VCaP (cell line): ENCODE measurements at regions not wholly inside any gene's neighbourhood (a gene's known extent, or its start where the extent isn't known, plus 50 kb on each side); places are given as distances from the start of the nearest gene placed in this dataset.

Source experiments
- H3K27ac ChIP-seq: fragments of 450-650 bp; 2 replicates; pipeline ENCODE4 v1.5.1; 2017
- TF ChIP-seq, protein P1 (sequence below): fragments of 450-650 bp; conservative IDR thresholded peaks from 2 replicates; pipeline ENCODE4 v1.5.1; 2017; ENCODE audit warnings: mild to moderate bottlenecking, moderate library complexity

GRCh38 chr20:11832851-11833250 lies 84.8 kb upstream of the BTBD3 start:
- no peak overlapping the region for H3K27ac ChIP-seq
- TF ChIP-seq, protein P1, sequence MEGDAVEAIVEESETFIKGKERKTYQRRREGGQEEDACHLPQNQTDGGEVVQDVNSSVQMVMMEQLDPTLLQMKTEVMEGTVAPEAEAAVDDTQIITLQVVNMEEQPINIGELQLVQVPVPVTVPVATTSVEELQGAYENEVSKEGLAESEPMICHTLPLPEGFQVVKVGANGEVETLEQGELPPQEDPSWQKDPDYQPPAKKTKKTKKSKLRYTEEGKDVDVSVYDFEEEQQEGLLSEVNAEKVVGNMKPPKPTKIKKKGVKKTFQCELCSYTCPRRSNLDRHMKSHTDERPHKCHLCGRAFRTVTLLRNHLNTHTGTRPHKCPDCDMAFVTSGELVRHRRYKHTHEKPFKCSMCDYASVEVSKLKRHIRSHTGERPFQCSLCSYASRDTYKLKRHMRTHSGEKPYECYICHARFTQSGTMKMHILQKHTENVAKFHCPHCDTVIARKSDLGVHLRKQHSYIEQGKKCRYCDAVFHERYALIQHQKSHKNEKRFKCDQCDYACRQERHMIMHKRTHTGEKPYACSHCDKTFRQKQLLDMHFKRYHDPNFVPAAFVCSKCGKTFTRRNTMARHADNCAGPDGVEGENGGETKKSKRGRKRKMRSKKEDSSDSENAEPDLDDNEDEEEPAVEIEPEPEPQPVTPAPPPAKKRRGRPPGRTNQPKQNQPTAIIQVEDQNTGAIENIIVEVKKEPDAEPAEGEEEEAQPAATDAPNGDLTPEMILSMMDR, result no peak

DNA sequence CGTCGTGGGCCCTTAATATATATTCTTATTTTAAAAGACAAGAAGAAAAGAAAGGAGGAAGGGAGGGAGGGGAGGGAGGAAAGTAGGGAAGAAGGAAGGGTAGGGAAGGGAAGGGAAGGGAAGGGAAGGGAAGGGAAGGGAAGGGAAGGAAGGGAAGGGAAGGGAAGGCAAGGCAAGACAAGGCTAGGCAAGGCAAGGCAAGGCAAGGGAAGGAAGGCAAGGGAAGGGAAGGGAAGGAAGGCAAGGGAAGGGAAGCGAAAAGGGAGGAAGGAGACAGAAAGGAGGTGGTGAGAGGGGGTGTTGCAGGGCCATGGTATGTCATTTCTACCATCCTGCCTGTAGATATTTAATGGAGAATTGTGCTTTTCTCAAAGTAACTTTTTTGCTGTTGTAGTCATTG lies 83.9 kb upstream of the BTBD3 start:
- H3K27ac ChIP-seq, result no peak overlapping the region
- TF ChIP-seq, protein P1, result no peak

GRCh38 chr20:11838076-11838636 lies 79.5 kb upstream of the BTBD3 start:
- TF ChIP-seq, protein P1, result 0 out of 2 replicates have a peak, but pooled peaks have one; percentile 10
- no peak overlapping the region for H3K27ac ChIP-seq

GRCh38 chr20:11841972-11842461 lies 75.7 kb upstream of the BTBD3 start:
- no peak overlapping the region for H3K27ac ChIP-seq
- TF ChIP-seq, protein P1, result no peak

DNA sequence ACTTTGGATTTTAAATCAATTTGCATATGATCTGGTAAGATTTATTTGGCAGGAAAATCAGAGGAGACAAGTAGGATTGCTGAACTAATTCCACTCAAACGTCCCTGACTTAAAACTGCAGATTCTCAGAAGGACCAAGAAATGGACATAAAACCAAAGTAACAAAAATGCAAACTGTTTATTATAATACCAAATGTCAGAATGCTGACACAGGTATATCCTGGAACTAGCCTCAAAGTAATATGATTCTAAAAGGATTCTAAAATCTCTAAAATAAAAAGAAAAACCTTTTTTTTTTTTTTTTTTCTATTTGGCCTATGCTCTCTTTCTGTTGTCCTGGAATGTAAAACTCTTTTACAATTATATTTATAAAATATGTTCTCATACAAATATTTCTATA lies 74.4 kb upstream of the BTBD3 start:
- H3K27ac ChIP-seq, result no peak overlapping the region
- TF ChIP-seq, protein P1, result no peak

- TF ChIP-seq, protein P1, result no peak
- no peak overlapping the region for H3K27ac ChIP-seq
Observed at GRCh38 chr20:11844691-11845090, 73.0 kb upstream of the BTBD3 start.

DNA sequence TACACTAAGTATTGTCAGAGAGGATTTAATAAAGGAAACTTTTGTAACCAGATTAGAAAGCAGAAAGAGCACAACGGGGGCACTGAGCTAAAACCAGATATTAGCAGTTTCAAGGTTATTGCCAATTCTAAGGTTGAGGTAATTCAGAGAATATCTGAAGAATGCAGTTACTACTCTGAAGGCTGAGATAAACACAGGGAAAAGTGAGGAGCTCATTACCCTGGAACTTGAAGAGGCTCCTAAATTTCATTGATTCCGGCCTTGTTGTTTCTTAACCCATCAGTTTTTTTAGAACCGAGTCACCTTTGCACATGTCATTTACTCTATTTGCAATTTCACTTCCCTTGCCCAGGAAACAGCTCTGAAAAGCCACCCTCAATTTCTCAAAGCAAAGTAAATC lies 72.4 kb upstream of the BTBD3 start:
- TF ChIP-seq, protein P1, result no peak
- H3K27ac ChIP-seq, result no peak overlapping the region
